MM.1S (cell line): ENCODE measurements at regions not wholly inside any gene's neighbourhood (a gene's known extent, or its start where the extent isn't known, plus 50 kb on each side); places are given as distances from the start of the nearest gene placed in this dataset.
A peak's percentile ranks its signal among the peaks of the same experiment; 100 is the strongest.

ENCODE experiments used
- DNase-seq: peaks from one replicate; pipeline ENCODE4 v3.0.0-alpha.2; 2015
- H2AFZ ChIP-seq: fragments of 300-600 bp; sonication (generic); 2 replicates; pipeline ENCODE4 v1.6.0; 2016; ENCODE audit warnings: antibody characterized with exemption, low read length
- H3F3A ChIP-seq: fragments of 300-600 bp; sonication (generic); 2 replicates; pipeline ENCODE4 v1.6.1; 2016; ENCODE audit warnings: mild to moderate bottlenecking, antibody characterized with exemption, low read length, moderate library complexity, mixed read lengths; ENCODE audit not compliant: insufficient read depth
- H3K27ac ChIP-seq: fragments of 300-600 bp; sonication (generic); 2 replicates; pipeline ENCODE4 v1.5.1; 2016; ENCODE audit warnings: mild to moderate bottlenecking, low read length
- H3K27me3 ChIP-seq: fragments of 300-600 bp; sonication (generic); replicated peaks from 2 replicates; pipeline ENCODE4 v1.6.0; 2016; ENCODE audit warnings: low read length; ENCODE audit not compliant: insufficient read depth
- H3K36me3 ChIP-seq: fragments of 300-600 bp; sonication (generic); replicated peaks from 2 replicates; pipeline ENCODE4 v1.6.1; 2016; ENCODE audit warnings: mild to moderate bottlenecking, low read length, mixed read lengths; ENCODE audit not compliant: insufficient read depth
- H3K4me1 ChIP-seq: fragments of 300-600 bp; sonication (generic); 2 replicates; pipeline ENCODE4 v1.6.1; 2016; ENCODE audit warnings: low read length, mixed read lengths
- H3K4me2 ChIP-seq: fragments of 300-600 bp; sonication (generic); 2 replicates; pipeline ENCODE4 v1.6.0; 2016; ENCODE audit warnings: low read depth, low read length
- H3K4me3 ChIP-seq: fragments of 300-600 bp; sonication (generic); 2 replicates; pipeline ENCODE4 v1.5.1; 2016; ENCODE audit warnings: low read length, mixed read lengths
- H3K79me2 ChIP-seq: fragments of 300-600 bp; sonication (generic); 2 replicates; pipeline ENCODE4 v1.6.1; 2016; ENCODE audit warnings: mixed run types, low read length, mixed read lengths
- H3K9ac ChIP-seq: fragments of 300-600 bp; sonication (generic); 2 replicates; pipeline ENCODE4 v1.6.1; 2016; ENCODE audit warnings: low read length, mixed read lengths
- H3K9me2 ChIP-seq: fragments of 300-600 bp; sonication (generic); replicated peaks from 2 replicates; pipeline ENCODE4 v1.6.1; 2016; ENCODE audit warnings: mild to moderate bottlenecking, low read length, mixed read lengths; ENCODE audit not compliant: insufficient read depth
- H3K9me3 ChIP-seq: fragments of 300-600 bp; sonication (generic); replicated peaks from 2 replicates; pipeline ENCODE4 v1.6.1; 2016; ENCODE audit warnings: mild to moderate bottlenecking, low read length, mixed read lengths; ENCODE audit not compliant: insufficient read depth
- H4K20me1 ChIP-seq: fragments of 300-600 bp; sonication (generic); 2 replicates; pipeline ENCODE4 v1.6.1; 2016; ENCODE audit warnings: mild to moderate bottlenecking, low read length, moderate library complexity, mixed read lengths; ENCODE audit not compliant: insufficient read depth
- CTCF ChIP-seq: fragments of 300-600 bp; sonication (generic); IDR thresholded peaks from 2 replicates; pipeline ENCODE4 v1.5.1; 2016; ENCODE audit warnings: antibody characterized with exemption, low read length, mixed read lengths
- EZH2 ChIP-seq: fragments of 300-600 bp; sonication (generic); optimal IDR thresholded peaks from 2 replicates; pipeline ENCODE3; 2017; ENCODE audit warnings: low read depth, mild to moderate bottlenecking, antibody characterized with exemption, low read length, mixed read lengths
- EZH2phosphoT487 ChIP-seq: fragments of 300-600 bp; sonication (generic); IDR thresholded peaks from 2 replicates; pipeline ENCODE4 v1.6.1; 2018; ENCODE audit warnings: antibody characterized with exemption, low read length

GRCh38 chr4:135338181-135338580 is 1136.6 kb upstream of the PABPC4L start:
- Histone ChIP-seq H3K4me2 (no peak overlapping the region), H3K9ac (no peak overlapping the region), H3K4me3 (no peak overlapping the region), H4K20me1 (no peaks in the 10 kb centered on the region), H3K9me2 (no peaks in the 10 kb centered on the region), H2AFZ (no peak overlapping the region), H3K79me2 (no peaks in the 10 kb centered on the region), H3K27ac (no peak overlapping the region), H3F3A (no peaks in the 10 kb centered on the region), H3K27me3 (no peaks in the 10 kb centered on the region), H3K4me1 (no peaks in the 10 kb centered on the region), H3K9me3 (no peaks in the 10 kb centered on the region), H3K36me3 (no peaks in the 10 kb centered on the region)
- no peak for DNase-seq
- no peak for TF ChIP-seq CTCF
- no peak for TF ChIP-seq EZH2
- TF ChIP-seq EZH2phosphoT487: no peak

- Histone ChIP-seq H3K9me2 (no peaks in the 10 kb centered on the region), H3K4me2 (peak overlapping the region; percentile 8; the same call in 1 of the 2 replicates), H2AFZ (0 out of 2 replicates have a peak overlapping the region, but pooled peaks have one; percentile 18)
Measured at GRCh38 chr4:135325264-135325663, 1123.7 kb upstream of the PABPC4L start.

GRCh38 chr4:135319685-135320084 is 1118.1 kb upstream of the PABPC4L start:
- Histone ChIP-seq H3K27ac (no peak overlapping the region), H3K4me3 (no peak overlapping the region), H3F3A (no peaks in the 10 kb centered on the region), H3K9ac (no peak overlapping the region), H3K9me2 (no peaks in the 10 kb centered on the region), H3K4me1 (peaks cover under 1% of the 10 kb centered on the region; the same call in 1 of the 2 replicates), H3K79me2 (no peaks in the 10 kb centered on the region), H3K4me2 (no peak overlapping the region), H3K27me3 (no peaks in the 10 kb centered on the region), H4K20me1 (no peaks in the 10 kb centered on the region), H3K36me3 (no peaks in the 10 kb centered on the region), H2AFZ (no peak overlapping the region), H3K9me3 (no peaks in the 10 kb centered on the region)
- TF ChIP-seq EZH2phosphoT487: no peak
- no peak for TF ChIP-seq CTCF
- no peak for TF ChIP-seq EZH2
- no peak for DNase-seq

More at GRCh38 chr4:135325264-135325663, 1123.7 kb upstream of the PABPC4L start:
- Histone ChIP-seq H3K79me2 (no peaks in the 10 kb centered on the region), H3K36me3 (no peaks in the 10 kb centered on the region), H3K27ac (0 out of 2 replicates have a peak overlapping the region, but pooled peaks have one; percentile 1), H3F3A (no peaks in the 10 kb centered on the region), H3K9me3 (no peaks in the 10 kb centered on the region), H3K4me3 (no peak overlapping the region), H3K4me1 (peaks cover 9% of the 10 kb centered on the region), H4K20me1 (no peaks in the 10 kb centered on the region), H3K9ac (no peak overlapping the region), H3K27me3 (no peaks in the 10 kb centered on the region)
- peak; percentile 43 for DNase-seq
- TF ChIP-seq EZH2phosphoT487 (no peak), CTCF (no peak), EZH2 (no peak)
